ENCODE measurements at regions not wholly inside any gene's neighbourhood (a gene's known extent, or its start where the extent isn't known, plus 50 kb on each side); places are given as distances from the start of the nearest gene placed in this dataset.
"Not testable (repeated sequence)": the region's sequence is repeated elsewhere in the genome, so short reads cannot be mapped to it uniquely, and the experiment has no call there.

DNA sequence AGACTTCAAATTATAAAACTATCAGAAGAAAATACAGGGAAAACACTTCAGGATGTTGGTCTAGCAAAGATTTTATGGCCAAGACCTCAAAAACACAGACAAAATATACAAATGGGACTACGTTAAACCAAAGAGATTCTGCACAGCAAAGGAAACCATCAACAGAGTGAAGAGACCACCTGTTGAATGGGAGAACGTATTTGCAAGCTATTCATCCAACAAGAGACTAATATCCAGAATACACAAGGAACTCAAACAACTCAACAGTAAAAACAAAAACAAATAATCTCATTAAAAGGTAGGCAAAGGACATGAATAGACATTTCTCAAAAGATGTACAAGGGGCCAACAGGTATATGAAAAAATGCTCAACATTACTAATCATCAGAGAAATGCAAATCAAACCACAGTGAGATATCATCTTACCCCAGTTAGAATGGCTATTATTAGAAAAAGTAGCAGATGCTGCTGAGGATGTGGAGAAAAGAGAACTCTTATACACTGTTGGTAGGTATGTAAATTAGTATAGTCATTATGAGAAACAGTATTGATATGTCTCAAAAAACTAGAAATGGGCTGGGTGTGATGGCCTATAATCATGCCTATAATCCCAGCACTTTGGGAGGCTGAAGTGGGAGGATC, 112.6 kb downstream of the LRIG2 start:
- in situ Hi-C loops (cut with HindIII; ENCODE audit: low sequenced_read_pairs) = no loop called here

- in situ Hi-C loops (cut with HindIII; ENCODE audit: low sequenced_read_pairs) = no loop called here
Measured at GRCh38 chr1:113190078-113190477, 117.1 kb downstream of the LRIG2 start.

DNA sequence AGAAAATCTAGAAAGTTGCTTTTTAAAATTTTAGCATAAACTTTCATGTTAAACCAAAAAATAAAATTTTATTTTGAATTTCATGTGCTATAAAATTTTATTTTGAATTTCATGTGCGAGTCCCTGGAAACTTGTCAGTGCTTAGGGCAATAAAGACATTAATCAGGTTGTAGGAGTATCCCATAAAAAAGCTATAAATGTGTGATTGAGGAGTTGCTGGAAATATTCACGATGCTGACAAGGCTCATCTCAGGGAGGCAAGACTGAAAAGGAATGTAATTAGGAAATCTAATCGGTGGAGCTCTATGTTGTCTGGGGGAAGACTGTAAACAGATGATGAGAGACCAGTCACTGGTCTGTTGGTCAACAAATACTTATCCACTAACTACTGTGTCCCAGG, 117.9 kb downstream of the LRIG2 start:
- in situ Hi-C loops (cut with HindIII; ENCODE audit: low sequenced_read_pairs) = no loop called here

- in situ Hi-C loops (cut with HindIII; ENCODE audit: low sequenced_read_pairs) = no loop called here
Measured at GRCh38 chr1:113191579-113192076, 118.6 kb downstream of the LRIG2 start.

- in situ Hi-C loops (cut with HindIII; ENCODE audit: low sequenced_read_pairs) = no loop called here
Measured at GRCh38 chr1:113192242-113192641, 119.2 kb downstream of the LRIG2 start.

DNA sequence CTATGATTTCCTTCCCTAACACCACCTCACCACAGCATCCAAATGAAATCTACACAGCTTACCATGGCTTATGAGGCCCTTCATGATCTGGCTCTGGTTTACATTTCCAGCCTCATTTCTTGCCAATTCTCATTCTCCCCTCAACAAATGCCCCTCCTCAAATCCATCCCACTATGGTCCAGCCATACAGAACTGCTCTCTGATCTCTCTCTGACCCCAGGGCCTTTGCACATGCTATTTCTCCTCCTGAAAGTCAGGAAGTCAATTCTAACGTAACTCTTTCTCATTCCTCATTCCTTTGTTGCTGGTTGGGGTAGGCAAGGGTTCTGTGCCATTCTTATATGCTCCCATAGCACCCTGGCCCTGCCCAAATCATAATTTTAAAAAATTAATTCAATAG, 120.0 kb downstream of the LRIG2 start:
- in situ Hi-C loops (cut with HindIII; ENCODE audit: low sequenced_read_pairs) = no loop called here

GRCh38 chr1:113194846-113195830, 122.1 kb downstream of the LRIG2 start:
- in situ Hi-C loops (cut with HindIII; ENCODE audit: low sequenced_read_pairs) = no loop called here

DNA sequence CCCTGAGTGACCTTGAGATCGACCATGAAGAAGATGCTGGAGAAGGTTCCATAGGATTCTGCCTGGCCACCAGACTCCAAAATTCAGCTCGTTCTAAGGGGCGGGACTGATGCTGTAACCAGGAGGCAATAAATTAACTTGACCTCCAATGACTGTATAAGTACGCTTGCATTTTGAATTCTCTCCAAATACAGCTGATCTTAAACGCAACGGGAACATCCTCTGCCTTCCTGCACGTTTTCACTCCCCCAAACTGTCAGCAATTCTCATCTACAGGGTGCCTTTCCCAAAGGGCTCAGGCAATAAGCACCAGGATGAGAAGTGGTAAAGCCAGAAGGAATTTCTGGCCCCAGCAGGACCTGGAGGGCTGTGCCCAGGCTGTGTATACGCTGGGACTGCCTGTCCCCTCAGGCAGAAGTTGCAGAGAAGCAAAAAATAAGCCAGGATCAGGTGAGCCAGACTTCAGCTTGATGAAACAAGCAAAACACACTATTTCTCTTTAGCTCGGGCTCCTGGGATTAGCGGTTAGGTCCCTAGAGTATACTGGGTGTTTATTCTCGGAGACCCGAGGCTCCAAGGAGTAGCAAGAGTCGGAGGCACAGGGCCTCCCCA, 124.8 kb downstream of the LRIG2 start:
- in situ Hi-C loops (cut with HindIII; ENCODE audit: low sequenced_read_pairs) = no loop called here

- in situ Hi-C loops (cut with HindIII; ENCODE audit: low sequenced_read_pairs) = no loop called here
Measured at GRCh38 chr1:113198806-113199205, 125.8 kb downstream of the LRIG2 start.

- in situ Hi-C loops (cut with HindIII; ENCODE audit: low sequenced_read_pairs) = no loop called here
Measured at GRCh38 chr1:113199760-113200455, 126.9 kb downstream of the LRIG2 start.

GRCh38 chr1:113201560-113201959, 128.6 kb downstream of the LRIG2 start:
- in situ Hi-C loops (cut with HindIII; ENCODE audit: low sequenced_read_pairs) = no loop called here

GRCh38 chr1:113205980-113206766, 133.2 kb downstream of the LRIG2 start:
- in situ Hi-C loops (cut with HindIII; ENCODE audit: low sequenced_read_pairs) = no loop called here

GRCh38 chr1:113207019-113207418, 134.0 kb downstream of the LRIG2 start:
- in situ Hi-C loops (cut with HindIII; ENCODE audit: low sequenced_read_pairs) = no loop called here

GRCh38 chr1:113207457-113207856, 134.5 kb downstream of the LRIG2 start:
- in situ Hi-C loops (cut with HindIII; ENCODE audit: low sequenced_read_pairs) = no loop called here

DNA sequence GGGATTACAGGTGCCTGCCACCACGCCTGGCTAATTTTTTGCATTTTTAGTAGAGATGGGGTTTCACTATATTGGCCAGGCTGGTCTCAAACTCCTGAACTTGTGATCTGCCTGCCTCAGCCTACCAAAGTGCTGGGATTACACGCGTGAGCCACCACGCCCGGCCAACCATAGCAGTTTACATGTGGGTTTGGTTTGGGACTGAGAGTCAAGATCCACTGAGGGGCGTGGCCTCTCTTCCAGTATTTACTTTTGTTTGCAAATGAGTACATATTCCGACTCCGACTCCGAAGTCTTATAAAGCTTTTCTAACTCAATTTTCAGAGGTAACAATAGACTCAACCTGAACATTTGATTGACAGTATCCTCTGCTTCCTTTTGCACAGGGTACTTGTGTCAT, 135.4 kb downstream of the LRIG2 start:
- in situ Hi-C loops (cut with HindIII; ENCODE audit: low sequenced_read_pairs) = not testable (repeated sequence)

DNA sequence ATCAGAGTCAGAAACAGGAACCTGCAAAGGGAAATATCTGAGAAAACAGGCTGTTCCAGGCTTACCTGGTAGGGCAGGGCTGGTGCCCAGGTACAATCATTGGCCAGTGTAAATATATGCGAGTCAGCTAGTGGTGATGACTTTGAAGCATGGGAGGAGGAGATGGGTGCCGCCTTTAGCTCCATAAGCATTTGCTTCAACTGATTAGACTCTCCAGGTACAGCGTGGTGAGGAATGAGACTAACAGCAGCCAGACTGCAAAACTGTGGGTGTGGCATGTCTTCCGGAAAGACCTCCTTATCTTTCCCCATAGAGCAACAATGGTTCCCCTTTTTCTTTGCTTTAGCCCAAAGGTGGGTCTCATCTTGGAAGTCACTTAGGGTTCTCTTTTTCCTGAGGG, 137.2 kb downstream of the LRIG2 start:
- in situ Hi-C loops (cut with HindIII; ENCODE audit: low sequenced_read_pairs) = no loop called here

DNA sequence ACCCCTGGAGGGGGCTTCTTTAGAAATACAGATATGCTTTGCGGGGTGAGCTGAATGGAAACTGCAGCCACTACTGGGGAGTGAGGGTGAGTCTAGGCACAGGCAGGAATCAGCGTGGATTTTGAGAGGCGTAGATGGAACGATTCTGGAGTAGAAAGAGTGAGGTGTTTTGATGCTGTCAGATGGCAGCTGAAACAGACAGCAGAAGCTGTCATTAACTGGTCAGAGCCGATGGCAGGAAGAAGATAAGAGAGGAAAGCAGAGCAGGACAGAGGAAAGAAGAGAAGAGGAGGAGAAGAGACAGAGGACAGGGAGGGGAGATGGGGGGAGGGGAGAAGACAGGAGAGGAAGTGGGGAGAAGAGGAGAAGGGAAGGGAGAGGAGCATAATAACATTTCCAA, 138.5 kb downstream of the LRIG2 start:
- in situ Hi-C loops (cut with HindIII; ENCODE audit: low sequenced_read_pairs) = no loop called here

DNA sequence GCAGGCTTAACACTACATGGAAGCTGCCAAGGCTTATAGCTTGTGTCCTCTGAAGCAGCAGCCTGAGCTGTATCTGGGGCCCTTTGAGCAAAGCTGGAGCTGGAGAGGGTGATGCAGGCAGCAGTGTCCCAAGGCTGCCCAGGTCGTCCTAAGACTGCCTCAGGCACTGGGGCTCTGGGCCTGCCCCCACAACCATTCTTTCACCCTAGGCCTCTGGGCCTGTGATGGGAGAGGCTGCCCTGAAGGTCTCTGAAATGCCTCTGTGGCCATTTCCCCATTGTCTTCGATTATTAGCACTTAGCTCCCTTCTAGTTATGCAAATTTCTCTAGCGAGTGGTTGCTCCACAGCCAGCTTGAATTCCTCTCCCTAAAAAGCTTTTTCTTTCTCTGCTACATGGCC, 142.0 kb downstream of the LRIG2 start:
- in situ Hi-C loops (cut with HindIII; ENCODE audit: low sequenced_read_pairs) = no loop called here

GRCh38 chr1:113216664-113217063, 143.7 kb downstream of the LRIG2 start:
- in situ Hi-C loops (cut with HindIII; ENCODE audit: low sequenced_read_pairs) = no loop called here

All from endothelial cell of hepatic sinusoid (primary cell).